Neutrophil (primary cell): ENCODE measurements at regions not wholly inside any gene's neighbourhood (a gene's known extent, or its start where the extent isn't known, plus 50 kb on each side); places are given as distances from the start of the nearest gene placed in this dataset.

Experiments used
- H3K27ac ChIP-seq: fragments of 200-600 bp; sonication (generic); 2 replicates; pipeline ENCODE4 v1.5.1; 2016; ENCODE audit warnings: mild to moderate bottlenecking, moderate library complexity
- H3K27me3 ChIP-seq: fragments of 200-600 bp; sonication (generic); 2 replicates; pipeline ENCODE4 v1.6.0; 2016; ENCODE audit warnings: mild to moderate bottlenecking
- H3K36me3 ChIP-seq: fragments of 200-600 bp; sonication (generic); 2 replicates; pipeline ENCODE4 v1.5.1; 2017
- H3K4me1 ChIP-seq, 2 experiments: fragments of 200-600 bp in 1 of 2; sonication (generic) in 1 of 2; 1 replicate in 1 of 2; 2 replicates in 1 of 2; pipeline versions ENCODE4 v1.5.1 to v1.6.1; 2013 to 2016; ENCODE audit warnings: low read depth in 1 of 2, low read length in 1 of 2, mild to moderate bottlenecking in 1 of 2, moderate library complexity in 1 of 2; ENCODE audit not compliant: control insufficient read depth in 1 of 2, insufficient read depth in 1 of 2
- H3K4me3 ChIP-seq, 2 experiments: fragments of 200-600 bp in 1 of 2; sonication (generic) in 1 of 2; 1 replicate in 1 of 2; 2 replicates in 1 of 2; pipeline ENCODE4 v1.5.1; 2013 to 2016; ENCODE audit warnings: low read depth in 1 of 2, low read length in 1 of 2, mild to moderate bottlenecking in 1 of 2, moderate library complexity in 1 of 2
- H3K9me3 ChIP-seq: fragments of 200-600 bp; sonication (generic); 2 replicates; pipeline ENCODE4 v1.5.1; 2016
- TF ChIP-seq, protein P1 (sequence below): fragments of 200-600 bp; sonication (generic); IDR thresholded peaks from 2 replicates; pipeline ENCODE4 v1.5.1; 2016; ENCODE audit warnings: antibody characterized with exemption

DNA sequence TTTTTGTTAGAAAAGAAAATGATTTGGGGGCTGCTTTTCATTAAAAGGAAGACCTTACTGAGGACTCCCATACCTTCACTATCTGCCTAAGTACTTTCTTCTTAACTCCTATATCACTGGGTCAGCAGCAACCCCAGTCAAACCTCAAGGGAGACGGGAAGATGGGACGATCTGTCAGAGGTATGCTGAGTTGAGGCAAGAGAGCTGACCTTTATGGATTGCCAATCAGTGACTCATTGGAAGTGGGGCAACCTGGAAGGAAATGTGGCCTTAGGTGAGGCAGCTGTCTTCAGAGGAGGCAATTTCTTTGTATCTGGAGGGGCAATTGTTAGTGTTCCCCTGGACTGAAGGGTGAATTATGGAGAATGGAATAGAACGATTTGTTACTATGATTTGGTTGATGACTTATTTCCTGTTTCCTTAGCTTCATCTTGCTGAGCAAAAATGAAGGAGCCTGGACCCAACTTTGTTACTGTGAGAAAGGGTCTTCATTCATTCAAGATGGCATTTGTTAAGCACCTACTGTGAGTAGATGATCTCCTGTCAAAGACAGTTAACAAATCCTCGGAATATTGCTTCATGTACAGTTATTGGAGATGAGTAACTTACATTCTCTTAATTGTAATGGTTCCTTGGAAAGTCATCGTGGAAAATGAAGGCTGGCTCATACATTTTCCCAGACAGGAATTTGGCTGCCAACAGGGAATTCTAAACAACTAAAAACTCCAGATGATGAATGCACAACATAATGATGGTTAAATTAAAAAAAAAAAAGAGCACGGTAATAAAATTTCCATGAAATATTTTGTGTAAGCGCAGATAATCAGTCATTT, 134.7 kb upstream of the KCNJ15 start:
- H3K4me3 ChIP-seq = no peak overlapping the region
- H3K27ac ChIP-seq = no peak overlapping the region
- H3K27me3 ChIP-seq = peaks cover 37% of the 10 kb centered on the region
- TF ChIP-seq, protein P1, sequence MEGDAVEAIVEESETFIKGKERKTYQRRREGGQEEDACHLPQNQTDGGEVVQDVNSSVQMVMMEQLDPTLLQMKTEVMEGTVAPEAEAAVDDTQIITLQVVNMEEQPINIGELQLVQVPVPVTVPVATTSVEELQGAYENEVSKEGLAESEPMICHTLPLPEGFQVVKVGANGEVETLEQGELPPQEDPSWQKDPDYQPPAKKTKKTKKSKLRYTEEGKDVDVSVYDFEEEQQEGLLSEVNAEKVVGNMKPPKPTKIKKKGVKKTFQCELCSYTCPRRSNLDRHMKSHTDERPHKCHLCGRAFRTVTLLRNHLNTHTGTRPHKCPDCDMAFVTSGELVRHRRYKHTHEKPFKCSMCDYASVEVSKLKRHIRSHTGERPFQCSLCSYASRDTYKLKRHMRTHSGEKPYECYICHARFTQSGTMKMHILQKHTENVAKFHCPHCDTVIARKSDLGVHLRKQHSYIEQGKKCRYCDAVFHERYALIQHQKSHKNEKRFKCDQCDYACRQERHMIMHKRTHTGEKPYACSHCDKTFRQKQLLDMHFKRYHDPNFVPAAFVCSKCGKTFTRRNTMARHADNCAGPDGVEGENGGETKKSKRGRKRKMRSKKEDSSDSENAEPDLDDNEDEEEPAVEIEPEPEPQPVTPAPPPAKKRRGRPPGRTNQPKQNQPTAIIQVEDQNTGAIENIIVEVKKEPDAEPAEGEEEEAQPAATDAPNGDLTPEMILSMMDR = no peak
- no peaks in the 10 kb centered on the region for H3K4me1 ChIP-seq
- H3K9me3 ChIP-seq = no peaks in the 10 kb centered on the region
- no peaks in the 10 kb centered on the region for H3K36me3 ChIP-seq

DNA sequence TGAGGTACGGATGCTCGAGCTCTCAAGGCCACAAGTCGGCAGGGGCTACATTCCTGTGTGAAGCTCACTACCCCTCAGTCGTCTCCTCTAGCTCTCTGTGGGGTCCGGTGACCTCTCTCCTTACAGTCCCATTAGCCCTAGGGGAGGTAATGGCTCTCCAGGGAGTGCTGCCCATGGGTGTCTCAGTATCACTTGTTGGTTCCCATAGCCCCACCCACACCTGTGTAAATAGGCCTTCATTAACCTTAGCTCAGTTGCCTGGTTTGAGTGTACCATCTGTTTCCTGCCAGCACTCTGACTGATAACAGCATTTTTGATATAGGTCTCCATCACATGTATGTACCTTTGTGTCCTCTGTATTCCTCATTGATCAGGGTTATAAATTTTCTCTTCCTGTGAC, 133.2 kb upstream of the KCNJ15 start:
- H3K4me3 ChIP-seq = no peak overlapping the region
- H3K27ac ChIP-seq = no peak overlapping the region
- no peaks in the 10 kb centered on the region for H3K4me1 ChIP-seq
- TF ChIP-seq, protein P1 = no peak
- H3K9me3 ChIP-seq = no peaks in the 10 kb centered on the region
- H3K36me3 ChIP-seq = no peaks in the 10 kb centered on the region
- H3K27me3 ChIP-seq = peaks cover 29% of the 10 kb centered on the region

DNA sequence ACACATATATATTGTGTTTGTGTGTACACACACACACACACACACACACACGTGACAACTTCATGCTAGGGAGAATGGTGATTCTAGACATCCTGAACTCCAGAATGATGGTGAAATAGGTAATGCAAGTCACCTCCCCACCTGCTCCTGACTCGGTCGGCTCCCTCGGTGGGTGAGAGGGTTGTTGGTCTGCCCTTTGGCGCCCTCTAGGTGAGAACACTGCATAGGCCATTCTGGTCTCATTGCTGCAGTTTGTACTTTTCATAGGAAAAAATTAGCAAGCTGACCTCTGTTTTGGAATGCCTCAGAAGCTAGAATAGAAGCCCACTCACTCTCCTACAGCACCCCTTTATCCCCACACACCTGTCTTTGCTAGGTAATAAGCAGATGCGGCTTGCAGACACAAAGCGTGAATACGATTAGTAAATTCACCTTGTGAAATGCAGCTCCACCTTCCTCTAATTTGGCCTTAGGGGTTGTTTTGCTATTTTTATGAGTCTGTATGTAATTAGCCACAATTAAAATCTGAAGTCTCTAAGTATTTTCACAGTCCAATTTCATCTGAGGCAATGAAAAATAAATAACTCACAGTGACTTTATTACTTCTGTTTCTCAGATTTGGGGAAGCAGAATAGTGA, 130.0 kb upstream of the KCNJ15 start:
- no peaks in the 10 kb centered on the region for H3K9me3 ChIP-seq
- TF ChIP-seq, protein P1 = no peak
- H3K4me1 ChIP-seq = no peaks in the 10 kb centered on the region
- no peak overlapping the region for H3K27ac ChIP-seq
- H3K36me3 ChIP-seq = no peaks in the 10 kb centered on the region
- no peak overlapping the region for H3K4me3 ChIP-seq
- H3K27me3 ChIP-seq = peaks cover 59% of the 10 kb centered on the region

DNA sequence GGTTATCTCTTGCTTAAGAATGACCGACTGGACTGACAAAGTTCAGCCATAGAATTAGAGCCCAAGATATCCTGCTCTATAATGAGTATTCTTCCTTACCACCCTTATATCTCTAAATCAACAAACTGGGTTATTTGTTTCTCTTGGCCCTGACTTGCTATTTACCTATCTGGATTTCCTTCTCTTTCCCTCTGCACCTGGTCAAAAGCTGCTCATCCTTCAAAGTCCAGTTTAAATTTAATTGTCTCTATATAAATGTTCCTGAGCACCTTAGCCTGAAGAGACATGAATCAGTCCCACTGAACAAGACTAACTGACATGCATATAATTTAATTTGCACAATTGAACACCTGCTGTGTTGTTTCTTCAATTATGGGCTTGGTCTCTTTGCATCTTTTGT, 127.1 kb upstream of the KCNJ15 start:
- H3K27me3 ChIP-seq = peaks cover 85% of the 10 kb centered on the region
- TF ChIP-seq, protein P1 = no peak
- no peak overlapping the region for H3K27ac ChIP-seq
- H3K36me3 ChIP-seq = no peaks in the 10 kb centered on the region
- H3K4me3 ChIP-seq = no peak overlapping the region
- H3K4me1 ChIP-seq = no peaks in the 10 kb centered on the region
- H3K9me3 ChIP-seq = no peaks in the 10 kb centered on the region

DNA sequence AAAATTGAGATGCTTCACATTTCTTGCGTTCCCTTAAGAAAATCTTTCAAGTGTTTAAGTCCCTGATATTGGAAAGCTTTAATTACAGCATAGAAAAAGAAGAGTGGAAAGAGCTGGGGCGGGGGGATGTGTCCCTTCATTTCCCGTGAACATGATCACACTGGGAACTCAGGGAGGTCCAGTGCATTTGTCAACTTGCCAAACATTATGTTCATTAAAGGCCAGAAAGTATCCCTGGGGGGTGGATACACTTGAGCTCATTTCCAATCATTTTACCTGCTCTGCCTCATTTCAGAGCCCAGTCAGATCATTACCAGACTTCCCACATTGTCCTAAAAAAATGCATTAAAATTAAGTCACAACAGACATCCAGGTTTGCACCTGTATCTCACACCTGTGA, 123.6 kb upstream of the KCNJ15 start:
- Histone ChIP-seq H3K4me3 (no peak overlapping the region), H3K27ac (no peak overlapping the region), H3K36me3 (no peaks in the 10 kb centered on the region), H3K27me3 (peaks cover 76% of the 10 kb centered on the region), H3K4me1 (no peaks in the 10 kb centered on the region), H3K9me3 (no peaks in the 10 kb centered on the region)
- TF ChIP-seq, protein P1 = no peak
